ENCODE measurements at regions not wholly inside any gene's neighbourhood (a gene's known extent, or its start where the extent isn't known, plus 50 kb on each side); places are given as distances from the start of the nearest gene placed in this dataset.

- TF ChIP-seq MAFF (IDR thresholded peaks at IDR 0.05; ENCODE audit: low read depth, low read length) (no peak), TARDBP (CRISPR knock-in tag; IDR thresholded peaks at IDR 0.05) (no peak), PRDM15 (CRISPR knock-in tag; IDR thresholded peaks at IDR 0.05) (no peak), ZNF224 (CRISPR knock-in tag; IDR thresholded peaks at IDR 0.05) (no peak), PAX8 (CRISPR knock-in tag; IDR thresholded peaks at IDR 0.05; ENCODE audit: borderline replicate concordance) (no peak), ZFP36 (IDR thresholded peaks at IDR 0.05; ENCODE audit: borderline replicate concordance, low read depth, low read length, partially characterized antibody) (no peak), CTCF (CRISPR knock-in tag; IDR thresholded peaks at IDR 0.05) (no peak), ATF3 (CRISPR knock-in tag; IDR thresholded peaks at IDR 0.05) (no peak), MLX (CRISPR knock-in tag; IDR thresholded peaks at IDR 0.05) (no peak), KDM1A (CRISPR knock-in tag; IDR thresholded peaks at IDR 0.05) (no peak), YY1 (IDR thresholded peaks at IDR 0.05; ENCODE audit: insufficient read depth, insufficient replicate concordance, low read depth, low read length) (no peak), SP1 (IDR thresholded peaks at IDR 0.05) (no peak), SP1 (CRISPR knock-in tag; IDR thresholded peaks at IDR 0.05) (no peak), NFKB2 (CRISPR knock-in tag; IDR thresholded peaks at IDR 0.05; ENCODE audit: borderline replicate concordance) (no peak), REST (IDR thresholded peaks at IDR 0.05; ENCODE audit: borderline replicate concordance in 1 of 2, low read depth in 1 of 2, low read length in 2 of 2) (no peak)
These were observed 62.6 kb upstream of the RPS6KA2 start for GRCh38 chr6:166689687-166690086.

All from HepG2 (cell line).